GM23338 (cell line): ENCODE measurements at regions not wholly inside any gene's neighbourhood (a gene's known extent, or its start where the extent isn't known, plus 50 kb on each side); places are given as distances from the start of the nearest gene placed in this dataset.

Source experiments
- ATAC-seq: fragments of 200-7000 bp; cut with Tn5 transposase; 3 replicates; pipeline ENCODE4 v1.9.1; 2020
- DNase-seq: peaks from one replicate; pipeline ENCODE4 v3.0.0-alpha.2; 2015; ENCODE audit warnings: low spot score
- H2AFZ ChIP-seq: fragments of 200-600 bp; sonication (generic); 2 replicates; pipeline ENCODE4 v1.8.0; 2016; ENCODE audit warnings: antibody characterized with exemption, mild to moderate bottlenecking, moderate library complexity
- H3F3A ChIP-seq: fragments of 200-600 bp; sonication (generic); replicated peaks from 2 replicates; pipeline ENCODE4 v1.8.0; 2017; ENCODE audit warnings: antibody characterized with exemption, mixed run types, low read depth
- H3K27ac ChIP-seq: fragments of 200-600 bp; sonication (generic); 2 replicates; pipeline ENCODE4 v1.6.1; 2016; ENCODE audit warnings: low read depth
- H3K27me3 ChIP-seq: fragments of 200-600 bp; sonication (generic); 2 replicates; pipeline ENCODE4 v1.8.0; 2016; ENCODE audit warnings: mild to moderate bottlenecking, mixed run types, moderate library complexity; ENCODE audit not compliant: insufficient read depth
- H3K36me3 ChIP-seq: fragments of 200-600 bp; sonication (generic); 2 replicates; pipeline ENCODE4 v1.8.0; 2016; ENCODE audit warnings: mild to moderate bottlenecking; ENCODE audit not compliant: insufficient read depth
- H3K4me1 ChIP-seq: fragments of 200-600 bp; sonication (generic); 2 replicates; pipeline ENCODE4 v1.8.0; 2016; ENCODE audit warnings: mild to moderate bottlenecking, moderate library complexity; ENCODE audit not compliant: insufficient read depth
- H3K4me2 ChIP-seq: fragments of 200-600 bp; sonication (generic); 2 replicates; pipeline ENCODE4 v1.7.1; 2017; ENCODE audit warnings: mixed run types
- H3K4me3 ChIP-seq: fragments of 200-600 bp; sonication (generic); 2 replicates; pipeline ENCODE4 v1.6.1; 2016; ENCODE audit warnings: mixed run types
- H3K79me2 ChIP-seq: fragments of 200-600 bp; sonication (generic); replicated peaks from 2 replicates; pipeline ENCODE4 v1.8.0; 2017; ENCODE audit warnings: mild to moderate bottlenecking; ENCODE audit not compliant: insufficient read depth
- H3K9me2 ChIP-seq: fragments of 200-600 bp; sonication (generic); 2 replicates; pipeline ENCODE4 v1.8.0; 2017; ENCODE audit not compliant: insufficient read depth
- H4K20me1 ChIP-seq: fragments of 200-600 bp; sonication (generic); replicated peaks from 2 replicates; pipeline ENCODE4 v1.8.0; 2017; ENCODE audit warnings: mild to moderate bottlenecking; ENCODE audit not compliant: insufficient read depth
- H3K27ac Mint-ChIP-seq: 2 replicates; pipeline ENCODE4 v1.8.0; 2020; ENCODE audit warnings: inconsistent platforms, mild to moderate bottlenecking, moderate library complexity, mixed read lengths
- H3K27me3 Mint-ChIP-seq: 3 replicates; pipeline ENCODE4 v1.8.0; 2022; ENCODE audit warnings: low read depth, mild to moderate bottlenecking, moderate library complexity, mixed read lengths, inconsistent platforms; ENCODE audit not compliant: insufficient read depth, poor library complexity
- H3K36me3 Mint-ChIP-seq: 3 replicates; pipeline ENCODE4 v1.8.0; 2021; ENCODE audit warnings: low read depth, mild to moderate bottlenecking, inconsistent platforms, moderate library complexity, mixed read lengths
- H3K4me1 Mint-ChIP-seq: 3 replicates; pipeline ENCODE4 v1.8.0; 2020; ENCODE audit warnings: mild to moderate bottlenecking, inconsistent platforms, mixed read lengths
- H3K4me3 Mint-ChIP-seq: 3 replicates; pipeline ENCODE4 v1.8.0; 2021; ENCODE audit warnings: moderate library complexity, mild to moderate bottlenecking, inconsistent platforms, mixed read lengths
- H3K9me3 Mint-ChIP-seq: 3 replicates; pipeline ENCODE4 v1.8.0; 2020; ENCODE audit warnings: moderate library complexity, mild to moderate bottlenecking, inconsistent platforms, mixed read lengths
- CREB1 ChIP-seq: fragments of 250-450 bp; sonication (Bioruptor Pico); IDR thresholded peaks from 2 replicates; pipeline ENCODE4 v1.5.0; 2020; ENCODE audit warnings: low read depth, mild to moderate bottlenecking, moderate library complexity
- EZH2 ChIP-seq: fragments of 200-600 bp; sonication (generic); IDR thresholded peaks from one replicate; pipeline ENCODE4 v1.8.0; 2017; ENCODE audit warnings: antibody characterized with exemption, mild to moderate bottlenecking, low read depth; ENCODE audit not compliant: unreplicated experiment
- EZH2phosphoT487 ChIP-seq: fragments of 200-600 bp; sonication (generic); IDR thresholded peaks from one replicate; pipeline ENCODE4 v1.8.1; 2018; ENCODE audit warnings: antibody characterized with exemption; ENCODE audit not compliant: unreplicated experiment
- JUNB ChIP-seq: IDR thresholded peaks from one replicate; pipeline ENCODE4 v1.6.1; 2016; ENCODE audit warnings: antibody characterized with exemption; ENCODE audit not compliant: unreplicated experiment
- NANOG ChIP-seq: IDR thresholded peaks from 2 replicates; pipeline ENCODE4 v1.6.1; 2016; ENCODE audit warnings: antibody characterized with exemption, borderline replicate concordance
- POLR2AphosphoS5 ChIP-seq: IDR thresholded peaks from 2 replicates; pipeline ENCODE4 v1.6.1; 2016; ENCODE audit warnings: antibody characterized with exemption, low read depth
- STAT1 ChIP-seq: IDR thresholded peaks from one replicate; pipeline ENCODE4 v1.6.1; 2016; ENCODE audit warnings: antibody characterized with exemption; ENCODE audit not compliant: unreplicated experiment
- ZNF331 ChIP-seq: fragments of 250-450 bp; sonication (Bioruptor Pico); IDR thresholded peaks from 2 replicates; pipeline ENCODE4 v1.5.0; 2020; ENCODE audit warnings: low read depth, mild to moderate bottlenecking, moderate library complexity
- TF ChIP-seq, protein P1 (sequence below), 2 experiments: fragments of 200-600 bp in 1 of 2; sonication (generic) in 1 of 2; conservative IDR thresholded peaks; 2 replicates each; pipeline versions ENCODE4 v1.5.1 to v1.6.1; 2016 to 2017; ENCODE audit warnings: antibody characterized with exemption in 2 of 2, low read depth in 2 of 2, mild to moderate bottlenecking in 2 of 2, moderate library complexity in 1 of 2
- TF ChIP-seq, protein P2 (sequence below): IDR thresholded peaks from 2 replicates; pipeline ENCODE4 v1.6.1; 2016; ENCODE audit warnings: antibody characterized with exemption
- TF ChIP-seq, protein P3 (sequence below): IDR thresholded peaks from one replicate; pipeline ENCODE4 v1.6.1; 2018; ENCODE audit warnings: antibody characterized with exemption; ENCODE audit not compliant: unreplicated experiment

DNA sequence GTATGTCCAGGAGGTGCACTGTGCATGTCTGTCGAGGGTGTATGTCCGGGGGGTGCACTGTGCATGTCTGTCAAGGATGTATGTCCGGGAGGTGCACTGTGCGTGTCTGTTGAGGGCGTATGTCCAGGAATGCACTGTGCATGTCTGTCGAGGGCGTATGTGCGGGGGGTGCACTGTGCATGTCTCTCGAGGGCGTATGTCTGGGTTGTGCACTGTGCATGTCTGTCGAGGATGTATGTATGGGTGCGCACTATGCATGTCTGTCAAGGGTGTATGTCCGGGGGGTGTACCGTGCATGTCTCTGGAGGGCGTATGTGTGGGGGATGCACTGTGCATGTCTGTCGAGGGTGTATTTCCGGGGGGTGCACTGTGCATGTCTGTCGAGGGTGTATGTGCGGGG is 249.3 kb upstream of the MYT1L start (continued):
- TF ChIP-seq, protein P1, sequence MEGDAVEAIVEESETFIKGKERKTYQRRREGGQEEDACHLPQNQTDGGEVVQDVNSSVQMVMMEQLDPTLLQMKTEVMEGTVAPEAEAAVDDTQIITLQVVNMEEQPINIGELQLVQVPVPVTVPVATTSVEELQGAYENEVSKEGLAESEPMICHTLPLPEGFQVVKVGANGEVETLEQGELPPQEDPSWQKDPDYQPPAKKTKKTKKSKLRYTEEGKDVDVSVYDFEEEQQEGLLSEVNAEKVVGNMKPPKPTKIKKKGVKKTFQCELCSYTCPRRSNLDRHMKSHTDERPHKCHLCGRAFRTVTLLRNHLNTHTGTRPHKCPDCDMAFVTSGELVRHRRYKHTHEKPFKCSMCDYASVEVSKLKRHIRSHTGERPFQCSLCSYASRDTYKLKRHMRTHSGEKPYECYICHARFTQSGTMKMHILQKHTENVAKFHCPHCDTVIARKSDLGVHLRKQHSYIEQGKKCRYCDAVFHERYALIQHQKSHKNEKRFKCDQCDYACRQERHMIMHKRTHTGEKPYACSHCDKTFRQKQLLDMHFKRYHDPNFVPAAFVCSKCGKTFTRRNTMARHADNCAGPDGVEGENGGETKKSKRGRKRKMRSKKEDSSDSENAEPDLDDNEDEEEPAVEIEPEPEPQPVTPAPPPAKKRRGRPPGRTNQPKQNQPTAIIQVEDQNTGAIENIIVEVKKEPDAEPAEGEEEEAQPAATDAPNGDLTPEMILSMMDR (conservative IDR thresholded peaks at IDR 0.05; ENCODE audit: low read depth in 2 of 2), result no peak
- TF ChIP-seq POLR2AphosphoS5 (no peak), EZH2 (no peak), NANOG (no peak), STAT1 (no peak), JUNB (no peak), EZH2phosphoT487 (no peak), ZNF331 (no peak)
- TF ChIP-seq, protein P2, sequence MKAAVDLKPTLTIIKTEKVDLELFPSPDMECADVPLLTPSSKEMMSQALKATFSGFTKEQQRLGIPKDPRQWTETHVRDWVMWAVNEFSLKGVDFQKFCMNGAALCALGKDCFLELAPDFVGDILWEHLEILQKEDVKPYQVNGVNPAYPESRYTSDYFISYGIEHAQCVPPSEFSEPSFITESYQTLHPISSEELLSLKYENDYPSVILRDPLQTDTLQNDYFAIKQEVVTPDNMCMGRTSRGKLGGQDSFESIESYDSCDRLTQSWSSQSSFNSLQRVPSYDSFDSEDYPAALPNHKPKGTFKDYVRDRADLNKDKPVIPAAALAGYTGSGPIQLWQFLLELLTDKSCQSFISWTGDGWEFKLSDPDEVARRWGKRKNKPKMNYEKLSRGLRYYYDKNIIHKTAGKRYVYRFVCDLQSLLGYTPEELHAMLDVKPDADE, result no peak
- TF ChIP-seq, protein P3, sequence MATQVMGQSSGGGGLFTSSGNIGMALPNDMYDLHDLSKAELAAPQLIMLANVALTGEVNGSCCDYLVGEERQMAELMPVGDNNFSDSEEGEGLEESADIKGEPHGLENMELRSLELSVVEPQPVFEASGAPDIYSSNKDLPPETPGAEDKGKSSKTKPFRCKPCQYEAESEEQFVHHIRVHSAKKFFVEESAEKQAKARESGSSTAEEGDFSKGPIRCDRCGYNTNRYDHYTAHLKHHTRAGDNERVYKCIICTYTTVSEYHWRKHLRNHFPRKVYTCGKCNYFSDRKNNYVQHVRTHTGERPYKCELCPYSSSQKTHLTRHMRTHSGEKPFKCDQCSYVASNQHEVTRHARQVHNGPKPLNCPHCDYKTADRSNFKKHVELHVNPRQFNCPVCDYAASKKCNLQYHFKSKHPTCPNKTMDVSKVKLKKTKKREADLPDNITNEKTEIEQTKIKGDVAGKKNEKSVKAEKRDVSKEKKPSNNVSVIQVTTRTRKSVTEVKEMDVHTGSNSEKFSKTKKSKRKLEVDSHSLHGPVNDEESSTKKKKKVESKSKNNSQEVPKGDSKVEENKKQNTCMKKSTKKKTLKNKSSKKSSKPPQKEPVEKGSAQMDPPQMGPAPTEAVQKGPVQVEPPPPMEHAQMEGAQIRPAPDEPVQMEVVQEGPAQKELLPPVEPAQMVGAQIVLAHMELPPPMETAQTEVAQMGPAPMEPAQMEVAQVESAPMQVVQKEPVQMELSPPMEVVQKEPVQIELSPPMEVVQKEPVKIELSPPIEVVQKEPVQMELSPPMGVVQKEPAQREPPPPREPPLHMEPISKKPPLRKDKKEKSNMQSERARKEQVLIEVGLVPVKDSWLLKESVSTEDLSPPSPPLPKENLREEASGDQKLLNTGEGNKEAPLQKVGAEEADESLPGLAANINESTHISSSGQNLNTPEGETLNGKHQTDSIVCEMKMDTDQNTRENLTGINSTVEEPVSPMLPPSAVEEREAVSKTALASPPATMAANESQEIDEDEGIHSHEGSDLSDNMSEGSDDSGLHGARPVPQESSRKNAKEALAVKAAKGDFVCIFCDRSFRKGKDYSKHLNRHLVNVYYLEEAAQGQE, result no peak

DNA sequence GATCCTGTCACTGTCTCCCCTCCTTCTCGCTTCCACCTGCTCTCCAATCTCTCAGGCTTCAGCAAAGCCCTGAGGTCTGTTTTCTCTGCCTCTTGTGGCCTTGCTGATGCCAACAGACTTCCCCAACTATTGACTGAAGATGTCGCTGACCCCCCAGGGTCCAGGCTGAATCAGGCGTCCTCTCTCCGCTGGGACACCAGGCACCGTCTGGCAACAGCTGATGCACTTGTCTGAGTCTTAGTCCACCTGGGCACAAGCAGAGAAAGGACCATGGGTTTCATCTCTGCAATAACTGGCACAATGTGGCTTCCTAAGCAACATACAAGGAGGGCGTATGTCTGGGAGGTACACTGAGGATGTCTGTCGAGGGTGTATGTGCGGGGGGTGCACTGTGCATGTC is 248.7 kb upstream of the MYT1L start:
- TF ChIP-seq STAT1 (no peak), NANOG (no peak), JUNB (no peak), POLR2AphosphoS5 (no peak), CREB1 (CRISPR knock-in tag) (no peak)
- TF ChIP-seq, protein P2, result no peak
- TF ChIP-seq, protein P1 (conservative IDR thresholded peaks at IDR 0.05; ENCODE audit: low read depth in 2 of 2), result no peak
- TF ChIP-seq, protein P3, result no peak
- no peaks in the 10 kb centered on the region for H3K79me2 ChIP-seq
- no peaks in the 10 kb centered on the region for H3K36me3 ChIP-seq
- no peaks in the 10 kb centered on the region; the same call in 2 of the 3 replicates for H3K9me3 Mint-ChIP-seq
- no peak overlapping the region for H3K27ac Mint-ChIP-seq
- ATAC-seq (no peak), DNase-seq (no peak)
- no peak overlapping the region for H3K4me3 ChIP-seq
- H3K27ac ChIP-seq, result no peak overlapping the region
- H3K4me1 Mint-ChIP-seq, result peaks cover 4% of the 10 kb centered on the region; the same call in 1 of the 3 replicates
- H3F3A ChIP-seq, result no peaks in the 10 kb centered on the region
- H3K36me3 Mint-ChIP-seq, result no peaks in the 10 kb centered on the region
- H3K4me3 Mint-ChIP-seq, result no peak overlapping the region
- H2AFZ ChIP-seq, result no peak overlapping the region
- no peaks in the 10 kb centered on the region for H3K4me1 ChIP-seq
- H3K9me2 ChIP-seq, result no peaks in the 10 kb centered on the region
- no peak overlapping the region for H3K4me2 ChIP-seq
- no peaks in the 10 kb centered on the region for H3K27me3 Mint-ChIP-seq
- H4K20me1 ChIP-seq, result no peaks in the 10 kb centered on the region
- H3K27me3 ChIP-seq, result no peaks in the 10 kb centered on the region
